Keratinocyte (primary cell): ENCODE measurements at regions not wholly inside any gene's neighbourhood (a gene's known extent, or its start where the extent isn't known, plus 50 kb on each side); places are given as distances from the start of the nearest gene placed in this dataset.

Experiments
- DNase-seq: peaks from one replicate; pipeline ENCODE4 v3.0.0-alpha.2; 2011; ENCODE audit warnings: low read depth, missing footprints, low spot score
- FAIRE-seq: peaks from 2 replicates; lab custom pipeline; 2011; peaks lifted over from hg19 to GRCh38; lab: Jason Lieb, UNC
- H2AFZ ChIP-seq: 2 replicates; pipeline ENCODE4 v1.6.0; 2012; ENCODE audit warnings: low read length, control low read depth, inconsistent platforms; ENCODE audit not compliant: control insufficient read depth
- H3K27ac ChIP-seq: 2 replicates; pipeline ENCODE4 v1.5.1; 2011; ENCODE audit warnings: low read length; ENCODE audit not compliant: control insufficient read depth, insufficient read depth
- H3K27me3 ChIP-seq: 3 replicates; pipeline ENCODE4 v1.6.0; 2011; ENCODE audit warnings: low read length; ENCODE audit not compliant: control insufficient read depth, insufficient read depth; ENCODE audit errors: extremely low read depth
- H3K36me3 ChIP-seq, 2 experiments: 2 replicates in 1 of 2; 3 replicates in 1 of 2; pipeline ENCODE4 v1.5.1; 2011; ENCODE audit warnings: low read length in 2 of 2, mild to moderate bottlenecking in 1 of 2; ENCODE audit not compliant: control insufficient read depth in 2 of 2, insufficient read depth in 2 of 2; ENCODE audit errors: extremely low read depth in 1 of 2
- H3K4me1 ChIP-seq: 3 replicates; pipeline ENCODE4 v1.5.1; 2011; ENCODE audit warnings: low read length; ENCODE audit not compliant: control insufficient read depth, insufficient read depth; ENCODE audit errors: extremely low read depth
- H3K4me2 ChIP-seq: 3 replicates; pipeline ENCODE4 v1.6.0; 2011; ENCODE audit warnings: low read depth, low read length; ENCODE audit not compliant: control insufficient read depth, insufficient read depth; ENCODE audit errors: extremely low read depth
- H3K4me3 ChIP-seq, 3 experiments: fragments of 200-600 bp in 1 of 3; sonication (generic) in 1 of 3; 2 replicates in 2 of 3; 3 replicates in 1 of 3; pipeline ENCODE4 v1.5.1; 2011 to 2016; ENCODE audit warnings: low read length in 3 of 3, mild to moderate bottlenecking in 3 of 3, control low read depth in 2 of 3, inconsistent platforms in 1 of 3, low read depth in 1 of 3, mixed read lengths in 1 of 3, mixed run types in 1 of 3, moderate library complexity in 1 of 3; ENCODE audit not compliant: control insufficient read depth in 2 of 3, insufficient read depth in 2 of 3; ENCODE audit errors: extremely low read depth in 1 of 3
- H3K79me2 ChIP-seq: 2 replicates; pipeline ENCODE4 v1.6.0; 2012; ENCODE audit warnings: low read length; ENCODE audit not compliant: control insufficient read depth, insufficient read depth
- H3K9ac ChIP-seq: 3 replicates; pipeline ENCODE4 v1.6.0; 2011; ENCODE audit warnings: low read length; ENCODE audit not compliant: control insufficient read depth, insufficient read depth; ENCODE audit errors: extremely low read depth
- H3K9me1 ChIP-seq: 3 replicates; pipeline ENCODE4 v1.6.0; 2011; ENCODE audit warnings: low read length; ENCODE audit not compliant: control insufficient read depth, insufficient read depth; ENCODE audit errors: extremely low read depth
- H3K9me3 ChIP-seq: 2 replicates; pipeline ENCODE4 v1.5.1; 2012; ENCODE audit warnings: low read depth, low read length; ENCODE audit not compliant: control insufficient read depth
- H4K20me1 ChIP-seq: 3 replicates; pipeline ENCODE4 v1.6.0; 2011; ENCODE audit warnings: low read length; ENCODE audit not compliant: control insufficient read depth, insufficient read depth; ENCODE audit errors: extremely low read depth
- EZH2 ChIP-seq: IDR thresholded peaks from one replicate; pipeline ENCODE4 v1.6.1; 2012; ENCODE audit warnings: inconsistent platforms, mild to moderate bottlenecking, low read length, moderate library complexity
- dilution Hi-C: fragments of 300-500 bp; cut with MboI; formaldehyde crosslinking; loops from one replicate; pipeline ENCODE4 v1.7.0; 2020; ENCODE audit warnings: low sequenced_read_pairs; ENCODE audit not compliant: extremely low pct_ligation_motif_present
- TF ChIP-seq, protein P1 (sequence below), 3 experiments: IDR thresholded peaks in 1 of 3; conservative IDR thresholded peaks in 1 of 3; optimal IDR thresholded peaks in 1 of 3; 2 replicates in 2 of 3; 3 replicates in 1 of 3; pipeline versions ENCODE3 to v1.5.1; 2011; ENCODE audit warnings: low read length in 3 of 3, mild to moderate bottlenecking in 3 of 3, moderate library complexity in 2 of 3, control low read depth in 1 of 3, inconsistent platforms in 1 of 3; ENCODE audit not compliant: insufficient read depth in 2 of 3; ENCODE audit errors: extremely low read depth in 1 of 3

DNA sequence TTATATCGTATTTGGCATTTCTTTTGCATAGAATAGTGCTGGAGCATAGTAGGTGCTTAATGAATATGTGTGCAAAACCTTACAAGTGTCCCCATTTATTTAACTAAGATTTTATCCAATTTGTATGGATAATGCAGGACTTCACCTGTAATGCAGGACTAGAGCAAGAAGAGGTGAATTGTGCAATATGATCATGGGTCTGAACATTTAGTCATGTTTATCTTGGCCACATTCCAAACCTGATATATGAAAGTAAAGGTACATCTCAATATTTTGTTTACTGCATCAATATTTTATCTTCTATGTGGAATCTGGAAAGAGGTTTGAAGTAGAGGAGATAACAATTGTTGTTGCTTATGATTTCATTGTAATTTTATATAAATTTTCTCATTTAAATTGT is 1626.7 kb upstream of the B3GALT2 start:
- DNase-seq (no peak), FAIRE-seq (no peak)
- no peaks in the 10 kb centered on the region for H3K79me2 ChIP-seq
- no peak overlapping the region for H3K4me2 ChIP-seq
- dilution Hi-C loops = no loop called here
- no peaks in the 10 kb centered on the region for H4K20me1 ChIP-seq
- H3K36me3 ChIP-seq = no peaks in the 10 kb centered on the region
- H3K4me1 ChIP-seq = no peaks in the 10 kb centered on the region
- H3K4me3 ChIP-seq = no peak overlapping the region
- H2AFZ ChIP-seq = no peak overlapping the region
- no peaks in the 10 kb centered on the region for H3K9me3 ChIP-seq
- H3K27me3 ChIP-seq = no peaks in the 10 kb centered on the region
- no peaks in the 10 kb centered on the region for H3K9me1 ChIP-seq
- H3K9ac ChIP-seq = no peak overlapping the region
- no peak for TF ChIP-seq EZH2
- TF ChIP-seq, protein P1, sequence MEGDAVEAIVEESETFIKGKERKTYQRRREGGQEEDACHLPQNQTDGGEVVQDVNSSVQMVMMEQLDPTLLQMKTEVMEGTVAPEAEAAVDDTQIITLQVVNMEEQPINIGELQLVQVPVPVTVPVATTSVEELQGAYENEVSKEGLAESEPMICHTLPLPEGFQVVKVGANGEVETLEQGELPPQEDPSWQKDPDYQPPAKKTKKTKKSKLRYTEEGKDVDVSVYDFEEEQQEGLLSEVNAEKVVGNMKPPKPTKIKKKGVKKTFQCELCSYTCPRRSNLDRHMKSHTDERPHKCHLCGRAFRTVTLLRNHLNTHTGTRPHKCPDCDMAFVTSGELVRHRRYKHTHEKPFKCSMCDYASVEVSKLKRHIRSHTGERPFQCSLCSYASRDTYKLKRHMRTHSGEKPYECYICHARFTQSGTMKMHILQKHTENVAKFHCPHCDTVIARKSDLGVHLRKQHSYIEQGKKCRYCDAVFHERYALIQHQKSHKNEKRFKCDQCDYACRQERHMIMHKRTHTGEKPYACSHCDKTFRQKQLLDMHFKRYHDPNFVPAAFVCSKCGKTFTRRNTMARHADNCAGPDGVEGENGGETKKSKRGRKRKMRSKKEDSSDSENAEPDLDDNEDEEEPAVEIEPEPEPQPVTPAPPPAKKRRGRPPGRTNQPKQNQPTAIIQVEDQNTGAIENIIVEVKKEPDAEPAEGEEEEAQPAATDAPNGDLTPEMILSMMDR (optimal IDR thresholded peaks at IDR 0.05 in 1 of 3, IDR thresholded peaks at IDR 0.05 in 1 of 3, conservative IDR thresholded peaks at IDR 0.05 in 1 of 3; ENCODE audit: extremely low read depth in 1 of 3, insufficient read depth in 2 of 3, low read length in 3 of 3) = no peak
- no peak overlapping the region for H3K27ac ChIP-seq

DNA sequence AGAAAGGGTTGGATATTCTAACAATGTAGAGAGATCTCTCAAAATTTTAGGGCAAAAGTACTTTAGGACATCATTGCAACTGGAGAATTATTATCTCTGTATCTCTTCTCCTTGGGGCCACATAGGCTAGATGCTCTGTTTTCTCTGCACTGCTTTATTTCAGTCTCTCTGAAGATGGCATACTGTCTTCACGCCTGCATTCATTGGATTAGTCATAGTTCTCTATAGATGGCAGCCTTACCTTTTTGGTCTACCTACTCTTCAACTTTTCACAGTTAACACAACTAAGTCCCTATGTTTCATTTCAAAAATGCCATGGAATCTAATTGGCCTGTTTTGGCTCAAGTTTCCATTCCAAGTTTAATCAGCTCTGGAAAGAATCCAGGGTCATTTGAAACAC is 1623.3 kb upstream of the B3GALT2 start:
- DNase-seq = no peak

More for the DNA sequence above, 1623.3 kb upstream of the B3GALT2 start:
- no peaks in the 10 kb centered on the region for H4K20me1 ChIP-seq
- H2AFZ ChIP-seq = no peak overlapping the region
- H3K4me2 ChIP-seq = no peak overlapping the region
- no peaks in the 10 kb centered on the region for H3K9me3 ChIP-seq
- H3K36me3 ChIP-seq = no peaks in the 10 kb centered on the region
- H3K27me3 ChIP-seq = no peaks in the 10 kb centered on the region
- H3K79me2 ChIP-seq = no peaks in the 10 kb centered on the region
- no peaks in the 10 kb centered on the region for H3K4me1 ChIP-seq
- TF ChIP-seq, protein P1 (optimal IDR thresholded peaks at IDR 0.05 in 1 of 3, IDR thresholded peaks at IDR 0.05 in 1 of 3, conservative IDR thresholded peaks at IDR 0.05 in 1 of 3; ENCODE audit: extremely low read depth in 1 of 3, insufficient read depth in 2 of 3, low read length in 3 of 3) = no peak
- no peak for TF ChIP-seq EZH2
- dilution Hi-C loops = no loop called here
- no peak overlapping the region for H3K27ac ChIP-seq
- no peak overlapping the region for H3K9ac ChIP-seq
- no peak for FAIRE-seq
- no peak overlapping the region for H3K4me3 ChIP-seq
- H3K9me1 ChIP-seq = no peaks in the 10 kb centered on the region
